HK-2 (cell line): ENCODE measurements at regions not wholly inside any gene's neighbourhood (a gene's known extent, or its start where the extent isn't known, plus 50 kb on each side); places are given as distances from the start of the nearest gene placed in this dataset.

Experiments
- DNase-seq: peaks from one replicate; pipeline ENCODE4 v3.0.0-alpha.2; 2018; ENCODE audit not compliant: unreplicated experiment

DNA sequence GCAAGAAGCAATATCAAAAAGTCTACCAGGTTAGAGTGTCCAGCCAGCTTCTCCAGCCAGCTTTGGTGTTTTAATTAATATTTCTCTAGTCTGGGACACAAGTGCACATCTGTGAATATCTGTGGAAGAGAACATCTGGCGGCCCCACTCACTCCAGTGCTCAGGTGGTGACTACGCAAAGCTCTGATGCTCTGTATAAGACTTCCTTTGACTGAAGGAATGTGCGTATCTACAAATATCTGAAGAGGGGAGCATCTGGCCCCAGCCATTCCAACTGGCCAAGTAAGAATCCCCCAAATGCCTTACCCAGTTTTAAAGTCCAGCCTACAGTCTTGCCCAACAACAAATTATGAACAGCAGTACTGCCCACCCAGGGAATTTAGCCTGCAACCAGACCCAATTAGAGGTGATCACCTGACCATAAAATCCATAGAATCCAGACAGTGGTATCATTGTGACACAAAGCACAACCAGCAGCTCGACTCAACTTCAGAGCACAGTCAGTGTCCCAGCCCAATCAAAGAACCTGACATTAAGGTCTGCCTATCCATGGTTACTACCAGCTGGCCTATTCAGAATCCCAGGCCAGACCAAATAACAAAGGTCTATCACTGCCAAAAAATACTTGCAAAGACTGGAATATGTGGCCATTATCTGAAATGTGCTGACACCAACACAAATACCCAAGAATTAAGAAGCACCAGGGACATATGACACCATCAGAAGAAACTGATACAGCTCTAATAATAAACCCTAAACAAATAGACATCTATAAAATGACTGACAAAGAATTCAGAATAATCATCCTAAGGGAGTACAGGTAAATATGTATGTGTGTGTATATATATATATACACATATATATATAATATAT lies 76.1 kb upstream of the MANEA start:
- no peak for DNase-seq

DNA sequence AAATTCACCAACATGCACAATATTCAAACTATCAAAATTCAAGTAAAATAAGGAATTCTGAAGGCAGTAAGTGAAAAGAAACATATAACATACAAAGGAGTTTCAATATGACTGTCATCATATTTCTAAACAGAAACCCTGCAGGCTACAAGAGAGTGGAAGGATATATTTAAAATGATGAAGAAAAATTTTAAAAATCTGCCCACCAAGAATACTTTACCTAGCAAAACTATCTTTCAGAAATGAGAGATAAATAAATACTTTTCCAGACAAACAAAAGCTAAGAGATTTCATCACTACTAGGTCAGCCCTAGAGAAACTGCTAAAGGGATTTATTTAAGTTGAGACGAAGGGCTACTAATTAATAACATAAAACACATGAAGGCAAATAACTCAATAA lies 73.8 kb upstream of the MANEA start:
- DNase-seq: no peak

DNA sequence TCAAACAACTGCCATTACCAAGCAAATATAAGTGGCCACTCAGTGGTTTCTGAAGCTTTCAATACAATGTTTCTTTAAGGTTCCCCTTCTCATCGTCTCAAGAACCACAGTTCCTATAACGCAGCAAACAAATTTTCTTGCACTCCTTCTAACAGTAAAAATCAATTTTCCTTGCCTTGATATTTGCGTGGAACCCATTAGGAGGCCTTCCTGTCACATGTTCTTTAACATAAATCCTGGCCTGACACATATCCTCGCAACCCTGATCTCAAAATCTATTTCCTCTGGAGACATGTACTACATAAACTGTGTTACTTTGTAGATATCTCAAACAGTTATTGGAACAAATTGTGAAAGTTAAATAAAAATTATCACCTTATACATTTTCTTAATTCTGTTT lies 65.9 kb upstream of the MANEA start:
- DNase-seq: no peak

DNA sequence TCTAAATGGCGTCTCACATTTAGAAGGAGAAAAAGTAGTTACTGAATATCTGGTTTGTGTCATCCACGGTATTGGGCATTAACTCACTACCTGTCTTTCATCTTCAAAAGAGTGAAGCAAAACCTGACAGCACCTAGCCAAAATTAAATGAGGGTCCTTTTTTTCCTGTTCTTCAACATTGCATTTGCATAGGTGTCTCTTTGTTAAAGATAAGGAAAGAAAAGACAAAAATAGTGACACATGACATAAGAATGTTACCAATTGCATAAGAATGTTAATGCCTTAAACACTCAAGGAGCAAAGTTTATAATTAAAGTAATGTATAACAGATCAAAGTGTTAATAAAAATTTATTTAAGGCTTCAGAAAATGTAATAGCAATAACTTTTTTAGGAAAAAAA lies 61.4 kb upstream of the MANEA start:
- no peak for DNase-seq

DNA sequence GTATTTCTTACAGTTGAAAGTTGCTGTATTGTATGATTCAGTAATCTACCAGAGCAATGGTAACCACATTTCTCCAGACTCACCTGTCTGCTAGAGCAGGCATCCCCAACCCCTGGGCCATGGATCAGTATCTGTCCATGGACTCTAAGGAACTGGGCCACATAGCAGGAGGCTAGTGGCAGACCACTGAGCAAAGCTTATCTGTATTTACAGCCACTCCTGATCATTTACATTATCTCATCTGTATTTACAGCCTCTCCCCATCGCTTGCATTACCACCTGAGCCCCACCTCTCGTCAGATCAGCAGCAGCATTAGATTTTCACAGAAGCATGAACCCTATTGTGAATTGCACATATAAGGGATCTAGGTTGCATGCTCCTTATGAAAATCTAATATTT lies 60.3 kb upstream of the MANEA start:
- no peak for DNase-seq

DNA sequence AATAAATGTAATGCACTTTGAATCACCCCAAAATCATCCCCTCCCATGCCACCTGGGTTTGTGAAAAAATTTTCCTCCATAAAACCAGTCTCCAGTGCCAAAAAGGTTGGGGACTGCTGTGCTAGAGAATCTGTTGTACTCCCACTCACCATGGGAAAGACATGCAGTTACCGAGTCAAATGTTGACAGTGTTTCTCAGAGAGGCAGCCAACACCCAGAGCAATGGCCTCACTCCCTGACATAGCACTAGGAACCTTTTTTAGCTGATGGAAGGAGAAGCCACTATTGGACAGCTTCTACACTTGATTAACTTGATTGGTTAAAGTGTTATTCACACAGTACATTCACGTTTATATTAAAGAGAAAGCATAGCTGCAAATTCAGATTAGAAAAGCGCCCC lies 59.8 kb upstream of the MANEA start:
- no peak for DNase-seq

DNA sequence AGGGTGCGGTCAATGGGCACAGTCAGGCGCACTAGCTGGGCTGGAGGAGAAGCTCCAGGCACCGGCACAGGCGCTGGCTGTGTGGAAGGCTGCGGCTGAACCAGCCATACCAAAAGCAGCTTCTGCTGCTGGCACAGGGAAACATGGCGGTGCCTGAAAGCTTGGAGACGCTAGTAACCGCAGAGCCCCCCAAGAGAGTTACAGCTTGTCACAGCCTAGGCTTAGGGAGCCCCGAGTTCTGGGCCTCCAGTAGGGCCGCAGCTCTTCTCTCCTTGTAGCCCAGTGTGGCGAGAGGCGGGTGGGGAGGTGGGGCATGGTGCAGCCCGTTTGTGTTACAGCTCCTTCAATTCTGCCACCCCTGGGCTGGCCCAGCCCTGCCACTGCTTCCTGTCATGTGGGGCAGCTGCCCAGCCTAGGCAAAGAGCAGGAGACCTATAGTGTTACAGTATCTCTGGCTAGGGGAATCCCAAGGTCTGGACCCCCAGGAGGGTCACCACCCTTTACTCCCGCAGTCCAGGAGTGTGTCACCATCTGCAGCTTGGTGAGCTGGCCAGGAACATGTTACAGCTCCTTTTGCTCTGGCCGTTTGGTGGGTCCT lies 58.6 kb upstream of the MANEA start:
- no peak for DNase-seq

DNA sequence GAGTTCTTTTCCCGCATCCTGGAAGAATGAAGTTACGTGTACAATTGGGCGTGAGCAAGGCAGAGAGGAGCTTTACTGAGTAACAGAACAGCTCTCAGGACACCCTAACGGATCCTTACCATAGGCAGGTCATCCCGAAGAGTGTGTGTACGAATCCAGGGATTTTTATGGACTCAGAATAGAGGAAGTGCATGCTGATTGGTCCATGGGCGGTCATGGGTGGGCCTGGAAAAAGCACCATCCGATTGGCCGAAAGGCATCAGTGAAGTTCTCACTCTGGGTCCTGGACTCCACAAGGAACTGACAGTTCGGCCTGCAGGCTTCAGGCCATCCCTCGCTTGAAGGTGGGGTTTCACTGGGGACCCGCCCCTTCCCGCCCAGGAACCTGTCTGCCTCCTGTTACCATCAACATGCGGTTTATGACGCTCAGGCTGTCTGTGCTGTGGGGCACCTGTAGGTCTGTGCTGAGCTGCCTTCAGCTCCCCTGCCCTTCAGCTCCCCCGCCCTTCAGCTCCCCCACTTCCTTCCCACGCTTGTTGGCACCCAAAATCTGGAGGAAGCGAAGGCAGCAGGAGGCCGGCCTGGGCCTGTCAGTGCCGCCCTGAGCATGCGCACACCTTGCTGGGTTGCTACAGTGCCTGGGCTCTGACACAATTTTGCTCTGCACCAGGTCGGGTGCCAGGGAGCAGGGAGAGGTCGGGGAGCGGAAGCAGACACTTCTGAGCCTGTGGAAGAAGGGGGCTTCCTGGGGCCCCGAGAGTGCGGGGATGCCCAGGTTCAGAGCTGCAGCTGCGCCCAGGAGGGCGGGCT lies 57.9 kb upstream of the MANEA start:
- no peak for DNase-seq

DNA sequence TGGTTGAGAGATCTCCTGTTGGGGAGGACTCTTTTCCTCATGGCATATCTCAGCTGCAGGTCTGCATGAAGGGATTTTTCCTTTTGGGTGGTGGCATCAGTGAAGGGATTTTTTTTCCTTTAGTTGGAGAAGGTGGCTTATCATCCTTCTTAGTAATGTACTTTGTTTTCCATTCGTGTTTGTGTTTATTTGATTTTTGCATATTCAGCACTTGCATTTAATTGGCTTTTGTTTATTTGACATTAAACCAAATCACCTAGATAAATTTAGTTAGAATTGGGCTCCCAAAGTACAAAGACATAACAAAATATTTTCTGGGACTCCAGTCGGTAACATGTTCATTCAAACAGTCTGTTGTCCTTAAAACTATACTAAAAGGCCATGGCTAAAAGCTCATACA lies 56.2 kb upstream of the MANEA start:
- DNase-seq: no peak
